ENCODE measurements at regions not wholly inside any gene's neighbourhood (a gene's known extent, or its start where the extent isn't known, plus 50 kb on each side); places are given as distances from the start of the nearest gene placed in this dataset.

DNA sequence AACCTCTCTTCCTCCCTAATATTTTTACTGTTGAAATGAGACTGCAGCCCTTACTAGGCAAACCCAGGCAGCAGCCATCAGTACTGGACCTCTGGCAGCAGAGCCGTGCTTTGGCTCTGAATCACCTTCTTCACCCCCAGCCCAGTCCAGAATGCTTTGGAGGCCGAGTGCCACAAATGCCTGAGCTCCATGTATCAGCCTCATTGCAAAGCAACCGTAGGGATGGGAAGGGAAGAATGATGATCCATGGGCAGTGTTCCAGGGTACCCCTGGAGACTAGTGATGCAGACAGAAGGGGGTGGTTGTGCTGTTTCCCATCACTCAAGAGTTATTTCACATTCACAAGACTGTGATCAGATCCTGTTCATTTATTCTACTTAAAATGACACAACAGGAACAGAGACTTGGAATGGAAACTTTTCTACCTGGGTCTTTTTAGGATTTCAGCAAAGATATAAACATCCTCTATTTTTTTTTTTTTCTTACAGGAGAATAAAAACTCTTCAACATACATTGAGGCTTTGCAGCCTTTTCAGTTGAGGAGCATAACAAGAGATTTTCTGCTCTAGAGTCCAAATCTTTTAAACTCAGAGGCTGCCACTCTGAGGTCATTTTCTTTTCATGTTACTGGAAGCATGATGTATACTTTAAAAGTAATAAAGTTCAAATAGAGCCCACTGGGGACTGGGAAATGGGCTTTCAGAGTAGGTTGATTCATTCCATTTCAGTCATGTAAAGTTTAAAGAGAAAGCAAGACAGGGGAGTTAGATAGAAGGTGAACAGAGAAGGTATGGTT is 138.3 kb downstream of the KCNJ2 start:
- TF ChIP-seq, protein P1, sequence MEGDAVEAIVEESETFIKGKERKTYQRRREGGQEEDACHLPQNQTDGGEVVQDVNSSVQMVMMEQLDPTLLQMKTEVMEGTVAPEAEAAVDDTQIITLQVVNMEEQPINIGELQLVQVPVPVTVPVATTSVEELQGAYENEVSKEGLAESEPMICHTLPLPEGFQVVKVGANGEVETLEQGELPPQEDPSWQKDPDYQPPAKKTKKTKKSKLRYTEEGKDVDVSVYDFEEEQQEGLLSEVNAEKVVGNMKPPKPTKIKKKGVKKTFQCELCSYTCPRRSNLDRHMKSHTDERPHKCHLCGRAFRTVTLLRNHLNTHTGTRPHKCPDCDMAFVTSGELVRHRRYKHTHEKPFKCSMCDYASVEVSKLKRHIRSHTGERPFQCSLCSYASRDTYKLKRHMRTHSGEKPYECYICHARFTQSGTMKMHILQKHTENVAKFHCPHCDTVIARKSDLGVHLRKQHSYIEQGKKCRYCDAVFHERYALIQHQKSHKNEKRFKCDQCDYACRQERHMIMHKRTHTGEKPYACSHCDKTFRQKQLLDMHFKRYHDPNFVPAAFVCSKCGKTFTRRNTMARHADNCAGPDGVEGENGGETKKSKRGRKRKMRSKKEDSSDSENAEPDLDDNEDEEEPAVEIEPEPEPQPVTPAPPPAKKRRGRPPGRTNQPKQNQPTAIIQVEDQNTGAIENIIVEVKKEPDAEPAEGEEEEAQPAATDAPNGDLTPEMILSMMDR (IDR thresholded peaks at IDR 0.05; ENCODE audit: insufficient read depth, low read length, poor library complexity, severe bottlenecking) = no peak
- no peak for TF ChIP-seq EZH2phosphoT487 (conservative IDR thresholded peaks at IDR 0.05; ENCODE audit: low read length)
